ENCODE measurements at regions not wholly inside any gene's neighbourhood (a gene's known extent, or its start where the extent isn't known, plus 50 kb on each side); places are given as distances from the start of the nearest gene placed in this dataset.

- H3K4me1 Mint-ChIP-seq (ENCODE audit: low read depth) = peaks cover 9% of the 10 kb centered on the region
- H3K9me3 Mint-ChIP-seq = no peaks in the 10 kb centered on the region
- DNase-seq (no peak), ATAC-seq (no peak)
- no peaks in the 10 kb centered on the region for H3K36me3 Mint-ChIP-seq (ENCODE audit: insufficient read depth)
- H3K4me3 Mint-ChIP-seq = no peak overlapping the region
- H3K27me3 Mint-ChIP-seq (ENCODE audit: low read depth) = peaks cover 26% of the 10 kb centered on the region
These were observed 54.4 kb upstream of the TMPRSS2 start for GRCh38 chr21:41562101-41563000.

GRCh38 chr21:41561701-41562100 lies 53.7 kb upstream of the TMPRSS2 start:
- DNase-seq = no peak
- ATAC-seq = no peak

DNA sequence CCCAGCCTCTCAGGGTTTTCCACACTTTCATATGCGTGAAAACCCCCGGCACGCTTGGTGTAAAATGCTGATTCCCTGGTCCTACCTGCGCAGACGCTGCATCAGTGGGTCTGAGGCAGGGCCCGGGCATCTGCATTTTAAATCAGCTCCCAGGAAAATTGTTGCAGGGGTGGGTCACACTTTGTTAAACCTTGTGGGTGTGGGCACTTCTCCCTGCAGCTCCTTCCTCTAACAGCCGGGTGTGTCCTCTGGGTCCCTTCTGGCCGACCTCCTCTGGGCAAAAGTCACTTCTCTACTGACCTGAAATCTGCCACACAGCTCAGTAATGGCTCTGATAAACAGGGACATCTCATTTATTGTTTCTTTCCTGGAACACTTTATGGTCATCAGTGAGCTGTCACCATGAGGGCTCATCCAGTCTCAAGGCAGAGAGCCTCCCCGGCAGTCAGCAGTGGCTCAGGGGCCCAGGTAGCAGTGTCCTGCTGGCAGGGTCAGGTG lies 52.8 kb upstream of the TMPRSS2 start:
- Mint-ChIP-seq H3K9me3 (no peaks in the 10 kb centered on the region), H3K4me1 (ENCODE audit: low read depth) (peaks cover 9% of the 10 kb centered on the region), H3K4me3 (no peak overlapping the region), H3K27me3 (ENCODE audit: low read depth) (peaks cover 33% of the 10 kb centered on the region), H3K36me3 (ENCODE audit: insufficient read depth) (no peaks in the 10 kb centered on the region)
- DNase-seq (no peak), ATAC-seq (no peak)

More at GRCh38 chr21:41561701-41562100, 53.7 kb upstream of the TMPRSS2 start:
- Mint-ChIP-seq H3K4me3 (no peak overlapping the region), H3K4me1 (ENCODE audit: low read depth) (peaks cover 9% of the 10 kb centered on the region), H3K9me3 (no peaks in the 10 kb centered on the region), H3K36me3 (ENCODE audit: insufficient read depth) (no peaks in the 10 kb centered on the region), H3K27me3 (ENCODE audit: low read depth) (peaks cover 30% of the 10 kb centered on the region)

GRCh38 chr21:41559658-41560631 lies 52.0 kb upstream of the TMPRSS2 start:
- peaks cover 5% of the 10 kb centered on the region for H3K4me1 Mint-ChIP-seq (ENCODE audit: low read depth)
- no peak overlapping the region for H3K4me3 Mint-ChIP-seq
- H3K27me3 Mint-ChIP-seq (ENCODE audit: low read depth) = peaks cover 30% of the 10 kb centered on the region
- DNase-seq (no peak), ATAC-seq (peak; percentile 48 to 69)
- no peaks in the 10 kb centered on the region for H3K36me3 Mint-ChIP-seq (ENCODE audit: insufficient read depth)
- no peaks in the 10 kb centered on the region for H3K9me3 Mint-ChIP-seq

- Mint-ChIP-seq H3K4me1 (ENCODE audit: low read depth) (peaks cover 4% of the 10 kb centered on the region), H3K9me3 (no peaks in the 10 kb centered on the region), H3K27me3 (ENCODE audit: low read depth) (peaks cover 29% of the 10 kb centered on the region), H3K36me3 (ENCODE audit: insufficient read depth) (no peaks in the 10 kb centered on the region), H3K4me3 (no peak overlapping the region)
- ATAC-seq (no peak), DNase-seq (no peak)
These were observed 50.9 kb upstream of the TMPRSS2 start for GRCh38 chr21:41558842-41559241.

DNA sequence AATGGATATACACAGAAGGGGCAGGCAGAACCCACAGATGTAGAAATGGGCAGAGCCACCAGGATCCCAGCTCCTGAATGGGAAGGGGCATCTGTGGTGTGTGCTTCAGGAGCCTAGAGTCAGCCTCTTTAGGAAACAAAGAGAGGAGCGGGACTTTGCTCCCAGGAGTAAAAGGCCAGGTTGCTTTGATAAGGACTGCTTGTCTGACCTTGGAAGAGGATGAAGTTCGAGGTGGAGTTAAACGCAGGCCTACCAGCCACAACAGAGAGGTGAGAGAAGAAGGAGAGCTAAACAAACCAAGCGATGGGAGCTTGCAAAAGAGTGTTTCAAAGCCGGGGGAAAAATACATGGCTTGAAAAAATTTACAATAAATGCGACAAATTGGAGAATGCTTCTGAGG lies 49.9 kb upstream of the TMPRSS2 start:
- ATAC-seq (no peak), DNase-seq (no peak)
- Mint-ChIP-seq H3K4me3 (no peak overlapping the region), H3K9me3 (no peaks in the 10 kb centered on the region), H3K27me3 (ENCODE audit: low read depth) (peaks cover 27% of the 10 kb centered on the region), H3K36me3 (ENCODE audit: insufficient read depth) (no peaks in the 10 kb centered on the region), H3K4me1 (ENCODE audit: low read depth) (peaks cover 4% of the 10 kb centered on the region)

Measured in activated T-cell treated with anti-CD3 and anti-CD28 coated beads, Interleukin-2, amount 50 U/mL, for 4 hours (primary cell).